ENCODE measurements at regions not wholly inside any gene's neighbourhood (a gene's known extent, or its start where the extent isn't known, plus 50 kb on each side); places are given as distances from the start of the nearest gene placed in this dataset.

GRCh38 chr6:120290964-120291363 is 941.4 kb upstream of the MAN1A1 start (continued):
- TF ChIP-seq, protein P1, sequence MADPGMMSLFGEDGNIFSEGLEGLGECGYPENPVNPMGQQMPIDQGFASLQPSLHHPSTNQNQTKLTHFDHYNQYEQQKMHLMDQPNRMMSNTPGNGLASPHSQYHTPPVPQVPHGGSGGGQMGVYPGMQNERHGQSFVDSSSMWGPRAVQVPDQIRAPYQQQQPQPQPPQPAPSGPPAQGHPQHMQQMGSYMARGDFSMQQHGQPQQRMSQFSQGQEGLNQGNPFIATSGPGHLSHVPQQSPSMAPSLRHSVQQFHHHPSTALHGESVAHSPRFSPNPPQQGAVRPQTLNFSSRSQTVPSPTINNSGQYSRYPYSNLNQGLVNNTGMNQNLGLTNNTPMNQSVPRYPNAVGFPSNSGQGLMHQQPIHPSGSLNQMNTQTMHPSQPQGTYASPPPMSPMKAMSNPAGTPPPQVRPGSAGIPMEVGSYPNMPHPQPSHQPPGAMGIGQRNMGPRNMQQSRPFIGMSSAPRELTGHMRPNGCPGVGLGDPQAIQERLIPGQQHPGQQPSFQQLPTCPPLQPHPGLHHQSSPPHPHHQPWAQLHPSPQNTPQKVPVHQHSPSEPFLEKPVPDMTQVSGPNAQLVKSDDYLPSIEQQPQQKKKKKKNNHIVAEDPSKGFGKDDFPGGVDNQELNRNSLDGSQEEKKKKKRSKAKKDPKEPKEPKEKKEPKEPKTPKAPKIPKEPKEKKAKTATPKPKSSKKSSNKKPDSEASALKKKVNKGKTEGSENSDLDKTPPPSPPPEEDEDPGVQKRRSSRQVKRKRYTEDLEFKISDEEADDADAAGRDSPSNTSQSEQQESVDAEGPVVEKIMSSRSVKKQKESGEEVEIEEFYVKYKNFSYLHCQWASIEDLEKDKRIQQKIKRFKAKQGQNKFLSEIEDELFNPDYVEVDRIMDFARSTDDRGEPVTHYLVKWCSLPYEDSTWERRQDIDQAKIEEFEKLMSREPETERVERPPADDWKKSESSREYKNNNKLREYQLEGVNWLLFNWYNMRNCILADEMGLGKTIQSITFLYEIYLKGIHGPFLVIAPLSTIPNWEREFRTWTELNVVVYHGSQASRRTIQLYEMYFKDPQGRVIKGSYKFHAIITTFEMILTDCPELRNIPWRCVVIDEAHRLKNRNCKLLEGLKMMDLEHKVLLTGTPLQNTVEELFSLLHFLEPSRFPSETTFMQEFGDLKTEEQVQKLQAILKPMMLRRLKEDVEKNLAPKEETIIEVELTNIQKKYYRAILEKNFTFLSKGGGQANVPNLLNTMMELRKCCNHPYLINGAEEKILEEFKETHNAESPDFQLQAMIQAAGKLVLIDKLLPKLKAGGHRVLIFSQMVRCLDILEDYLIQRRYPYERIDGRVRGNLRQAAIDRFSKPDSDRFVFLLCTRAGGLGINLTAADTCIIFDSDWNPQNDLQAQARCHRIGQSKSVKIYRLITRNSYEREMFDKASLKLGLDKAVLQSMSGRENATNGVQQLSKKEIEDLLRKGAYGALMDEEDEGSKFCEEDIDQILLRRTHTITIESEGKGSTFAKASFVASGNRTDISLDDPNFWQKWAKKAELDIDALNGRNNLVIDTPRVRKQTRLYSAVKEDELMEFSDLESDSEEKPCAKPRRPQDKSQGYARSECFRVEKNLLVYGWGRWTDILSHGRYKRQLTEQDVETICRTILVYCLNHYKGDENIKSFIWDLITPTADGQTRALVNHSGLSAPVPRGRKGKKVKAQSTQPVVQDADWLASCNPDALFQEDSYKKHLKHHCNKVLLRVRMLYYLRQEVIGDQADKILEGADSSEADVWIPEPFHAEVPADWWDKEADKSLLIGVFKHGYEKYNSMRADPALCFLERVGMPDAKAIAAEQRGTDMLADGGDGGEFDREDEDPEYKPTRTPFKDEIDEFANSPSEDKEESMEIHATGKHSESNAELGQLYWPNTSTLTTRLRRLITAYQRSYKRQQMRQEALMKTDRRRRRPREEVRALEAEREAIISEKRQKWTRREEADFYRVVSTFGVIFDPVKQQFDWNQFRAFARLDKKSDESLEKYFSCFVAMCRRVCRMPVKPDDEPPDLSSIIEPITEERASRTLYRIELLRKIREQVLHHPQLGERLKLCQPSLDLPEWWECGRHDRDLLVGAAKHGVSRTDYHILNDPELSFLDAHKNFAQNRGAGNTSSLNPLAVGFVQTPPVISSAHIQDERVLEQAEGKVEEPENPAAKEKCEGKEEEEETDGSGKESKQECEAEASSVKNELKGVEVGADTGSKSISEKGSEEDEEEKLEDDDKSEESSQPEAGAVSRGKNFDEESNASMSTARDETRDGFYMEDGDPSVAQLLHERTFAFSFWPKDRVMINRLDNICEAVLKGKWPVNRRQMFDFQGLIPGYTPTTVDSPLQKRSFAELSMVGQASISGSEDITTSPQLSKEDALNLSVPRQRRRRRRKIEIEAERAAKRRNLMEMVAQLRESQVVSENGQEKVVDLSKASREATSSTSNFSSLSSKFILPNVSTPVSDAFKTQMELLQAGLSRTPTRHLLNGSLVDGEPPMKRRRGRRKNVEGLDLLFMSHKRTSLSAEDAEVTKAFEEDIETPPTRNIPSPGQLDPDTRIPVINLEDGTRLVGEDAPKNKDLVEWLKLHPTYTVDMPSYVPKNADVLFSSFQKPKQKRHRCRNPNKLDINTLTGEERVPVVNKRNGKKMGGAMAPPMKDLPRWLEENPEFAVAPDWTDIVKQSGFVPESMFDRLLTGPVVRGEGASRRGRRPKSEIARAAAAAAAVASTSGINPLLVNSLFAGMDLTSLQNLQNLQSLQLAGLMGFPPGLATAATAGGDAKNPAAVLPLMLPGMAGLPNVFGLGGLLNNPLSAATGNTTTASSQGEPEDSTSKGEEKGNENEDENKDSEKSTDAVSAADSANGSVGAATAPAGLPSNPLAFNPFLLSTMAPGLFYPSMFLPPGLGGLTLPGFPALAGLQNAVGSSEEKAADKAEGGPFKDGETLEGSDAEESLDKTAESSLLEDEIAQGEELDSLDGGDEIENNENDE (IDR thresholded peaks at IDR 0.05; ENCODE audit: insufficient replicate concordance, low read length), result no peak
- TF ChIP-seq EP300 (IDR thresholded peaks at IDR 0.05; ENCODE audit: borderline replicate concordance in 1 of 2, low read depth in 2 of 2, low read length in 2 of 2) (no peak), ATF2 (IDR thresholded peaks at IDR 0.05; ENCODE audit: low read length) (no peak), CHD1 (IDR thresholded peaks at IDR 0.05; ENCODE audit: low read depth, low read length) (no peak), TCF12 (IDR thresholded peaks at IDR 0.05; ENCODE audit: low read depth, low read length) (no peak), EZH2 (IDR thresholded peaks at IDR 0.05; ENCODE audit: low read depth, low read length, severe bottlenecking) (no peak)
